Lower lobe of right lung (tissue), 2 donors: ENCODE measurements at regions not wholly inside any gene's neighbourhood (a gene's known extent, or its start where the extent isn't known, plus 50 kb on each side); places are given as distances from the start of the nearest gene placed in this dataset.

Experiments
- ATAC-seq, 2 donors: fragments of 200-7000 bp; cut with Tn5 transposase; one replicate each; pipeline ENCODE4 v1.9.1; 2020 to 2022; ENCODE audit warnings: mild to moderate bottlenecking in 2 of 2, moderate library complexity in 2 of 2
- DNase-seq: peaks from one replicate; pipeline ENCODE4 v3.0.0-alpha.2; 2020
- H3K27ac ChIP-seq: fragments of 200-600 bp; one replicate; pipeline ENCODE4 v1.8.0; 2022
- H3K27me3 ChIP-seq: fragments of 200-600 bp; one replicate; pipeline ENCODE4 v1.8.0; 2022; ENCODE audit warnings: low read depth
- H3K36me3 ChIP-seq: fragments of 200-600 bp; one replicate; pipeline ENCODE4 v1.8.0; 2022; ENCODE audit warnings: mild to moderate bottlenecking
- H3K4me1 ChIP-seq: fragments of 200-600 bp; one replicate; pipeline ENCODE4 v1.8.0; 2022
- H3K4me3 ChIP-seq: fragments of 200-600 bp; one replicate; pipeline ENCODE4 v1.8.0; 2022; ENCODE audit warnings: mild to moderate bottlenecking
- H3K9me3 ChIP-seq: fragments of 200-600 bp; one replicate; pipeline ENCODE4 v1.8.0; 2022
- CTCF ChIP-seq: fragments of 200-600 bp; IDR thresholded peaks from one replicate; pipeline ENCODE4 v1.8.0; 2022; ENCODE audit warnings: antibody characterized with exemption, mild to moderate bottlenecking
- intact Hi-C: fragments of 100-400 bp; cut with DNase I; formaldehyde crosslinking; loops from one replicate; pipeline ENCODE4 v1.11.0; 2022
- donor health status: DM: no; HTN: yes; CAD: no; lungs with severe emphysema.

GRCh38 chr10:36647540-36647939 is 477.9 kb upstream of the ANKRD30A start:
- Histone ChIP-seq H3K4me1 (no peaks in the 10 kb centered on the region), H3K36me3 (no peaks in the 10 kb centered on the region), H3K9me3 (no peaks in the 10 kb centered on the region), H3K27me3 (no peaks in the 10 kb centered on the region), H3K27ac (no peak overlapping the region), H3K4me3 (no peak overlapping the region)
- ATAC-seq: no peak
- intact Hi-C loops: no loop called here
- no peak for DNase-seq
- TF ChIP-seq CTCF: no peak

GRCh38 chr10:36640626-36641025 is 484.8 kb upstream of the ANKRD30A start:
- ATAC-seq (no peak), DNase-seq (no peak)
- Histone ChIP-seq H3K4me3 (no peak overlapping the region), H3K9me3 (no peaks in the 10 kb centered on the region), H3K27me3 (no peaks in the 10 kb centered on the region), H3K27ac (no peak overlapping the region), H3K4me1 (no peaks in the 10 kb centered on the region), H3K36me3 (no peaks in the 10 kb centered on the region)
- TF ChIP-seq CTCF: no peak
- intact Hi-C loops: no loop called here

DNA sequence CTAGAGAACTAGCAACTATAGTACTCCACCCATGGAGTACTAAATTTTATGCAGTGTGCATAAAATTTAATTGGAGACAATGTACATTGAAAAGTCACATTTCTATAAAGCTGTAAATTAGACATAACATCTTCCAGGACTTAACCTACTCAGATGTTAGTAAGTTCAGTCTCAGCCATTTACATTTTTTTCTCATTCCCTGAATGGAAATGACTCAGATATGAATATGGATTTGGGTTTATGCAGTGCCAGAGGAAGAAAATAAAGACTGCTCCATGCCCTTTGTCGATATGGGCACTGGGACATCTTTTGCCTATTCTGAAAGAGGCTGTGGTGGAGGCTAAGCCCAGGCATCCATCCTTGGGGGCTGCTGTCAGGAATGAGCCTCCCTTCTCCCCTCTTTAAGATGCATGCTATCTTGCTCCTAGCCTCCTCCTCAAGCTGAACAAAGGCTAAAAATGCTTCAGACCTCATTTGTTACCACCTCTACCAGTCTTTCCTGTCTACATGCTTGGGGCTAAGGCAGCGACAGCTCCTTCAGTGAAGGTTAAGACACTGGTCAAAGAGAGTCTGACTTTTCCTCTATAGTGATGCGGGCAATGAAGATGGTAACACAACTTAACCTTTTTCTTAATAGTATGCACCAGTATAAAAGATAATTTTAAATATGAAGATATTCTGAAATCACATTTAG is 486.8 kb upstream of the ANKRD30A start:
- H3K4me3 ChIP-seq: no peak overlapping the region
- intact Hi-C loops: no loop called here
- no peak overlapping the region for H3K27ac ChIP-seq
- no peak for DNase-seq
- no peak for TF ChIP-seq CTCF
- no peaks in the 10 kb centered on the region for H3K27me3 ChIP-seq
- ATAC-seq: no peak
- no peaks in the 10 kb centered on the region for H3K9me3 ChIP-seq
- H3K36me3 ChIP-seq: no peaks in the 10 kb centered on the region
- H3K4me1 ChIP-seq: no peaks in the 10 kb centered on the region

GRCh38 chr10:36636879-36637278 is 488.5 kb upstream of the ANKRD30A start:
- H3K4me1 ChIP-seq: no peaks in the 10 kb centered on the region
- no peak overlapping the region for H3K4me3 ChIP-seq
- H3K36me3 ChIP-seq: no peaks in the 10 kb centered on the region
- TF ChIP-seq CTCF: no peak
- DNase-seq: no peak
- intact Hi-C loops: no loop called here
- H3K9me3 ChIP-seq: no peaks in the 10 kb centered on the region
- H3K27me3 ChIP-seq: no peaks in the 10 kb centered on the region
- ATAC-seq: no peak
- H3K27ac ChIP-seq: no peak overlapping the region

DNA sequence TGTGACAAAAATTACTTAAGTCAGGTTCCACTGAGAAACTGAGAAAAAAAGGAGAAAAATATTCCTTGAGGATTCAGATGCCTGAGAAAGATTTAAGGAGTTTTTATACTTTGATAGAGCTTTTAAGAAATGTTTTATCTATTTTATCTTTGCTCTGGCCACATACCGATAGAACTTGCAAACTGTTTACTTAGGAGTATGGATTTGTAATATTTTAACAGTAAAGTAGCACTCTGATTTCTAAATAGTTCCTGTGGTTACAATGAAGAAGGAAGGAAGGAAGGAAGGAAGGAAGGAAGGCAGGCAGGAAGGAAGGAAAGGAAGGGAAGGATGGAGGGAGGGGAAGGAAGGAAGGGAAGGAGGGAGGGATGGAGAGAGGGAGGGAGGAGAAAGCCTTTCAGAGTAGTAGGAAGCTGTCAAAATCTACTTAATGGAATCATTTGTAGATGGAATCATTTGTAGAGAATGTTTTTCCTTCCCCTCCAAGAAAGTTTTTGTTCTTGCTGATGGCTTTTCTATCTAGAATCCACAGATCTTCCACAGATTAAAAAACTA is 489.0 kb upstream of the ANKRD30A start:
- TF ChIP-seq CTCF: no peak
- H3K9me3 ChIP-seq: no peaks in the 10 kb centered on the region
- no peak overlapping the region for H3K4me3 ChIP-seq
- intact Hi-C loops: no loop called here
- H3K27ac ChIP-seq: no peak overlapping the region
- no peak for ATAC-seq
- no peaks in the 10 kb centered on the region for H3K4me1 ChIP-seq
- H3K27me3 ChIP-seq: no peaks in the 10 kb centered on the region
- no peak for DNase-seq
- no peaks in the 10 kb centered on the region for H3K36me3 ChIP-seq
